ENCODE measurements at regions not wholly inside any gene's neighbourhood (a gene's known extent, or its start where the extent isn't known, plus 50 kb on each side); places are given as distances from the start of the nearest gene placed in this dataset.
"Not testable (repeated sequence)": the region's sequence is repeated elsewhere in the genome, so short reads cannot be mapped to it uniquely, and the experiment has no call there.

DNA sequence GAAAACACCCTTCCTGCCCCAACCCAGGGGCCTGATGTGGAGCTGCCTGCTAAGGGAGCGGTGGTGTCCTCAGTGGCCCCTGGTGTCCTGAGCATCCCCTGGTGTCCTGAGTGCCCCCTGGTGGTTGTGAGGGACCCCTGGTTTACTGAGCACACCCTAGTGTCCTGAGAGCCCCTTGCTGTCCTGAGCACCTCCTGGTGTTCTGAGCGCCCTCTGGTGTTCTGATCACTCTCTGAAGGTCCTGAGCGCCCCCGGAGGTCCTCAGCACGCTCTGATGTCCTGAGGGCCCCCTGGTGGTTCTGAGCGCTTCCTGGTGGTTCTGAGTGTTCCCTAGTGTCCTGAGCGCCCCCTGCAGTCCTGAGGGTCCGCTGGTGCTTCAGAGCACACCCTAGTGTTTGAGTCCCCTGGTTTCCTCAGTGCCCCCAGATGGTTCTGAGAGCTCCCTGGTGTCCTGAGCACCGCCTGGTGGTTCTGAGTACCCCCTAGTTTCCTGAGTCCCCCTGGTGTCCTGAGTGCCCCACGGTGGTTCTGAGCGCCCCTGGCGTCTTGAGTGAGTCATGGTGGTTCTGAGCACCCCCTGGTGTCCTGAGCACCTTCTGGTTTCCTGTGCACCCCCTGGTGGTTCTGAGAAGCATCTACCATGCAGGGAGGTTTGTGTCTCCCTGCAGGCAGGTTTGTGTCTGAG lies 1004.2 kb downstream of the TMEM121 start:
- no peak for DNase-seq

DNA sequence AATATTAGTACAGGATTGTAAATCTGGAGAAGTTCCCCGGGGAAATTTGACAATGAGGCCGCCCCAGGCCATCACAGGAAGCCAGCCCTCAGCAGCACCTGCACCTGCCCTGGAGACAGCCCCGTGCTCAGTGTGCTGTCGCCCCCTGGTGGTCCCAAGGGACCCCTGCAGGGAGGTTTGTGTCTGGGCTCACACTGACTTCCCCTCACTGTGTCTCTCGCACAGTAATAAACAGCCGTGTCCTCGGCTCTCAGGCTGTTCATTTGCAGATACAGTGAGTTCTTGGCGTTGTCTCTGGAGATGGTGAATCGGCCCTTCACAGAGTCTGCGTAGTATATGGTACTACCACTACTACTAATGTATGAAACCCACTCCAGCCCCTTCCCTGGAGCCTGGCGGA lies 1011.2 kb downstream of the TMEM121 start:
- DNase-seq = not testable (repeated sequence)

DNA sequence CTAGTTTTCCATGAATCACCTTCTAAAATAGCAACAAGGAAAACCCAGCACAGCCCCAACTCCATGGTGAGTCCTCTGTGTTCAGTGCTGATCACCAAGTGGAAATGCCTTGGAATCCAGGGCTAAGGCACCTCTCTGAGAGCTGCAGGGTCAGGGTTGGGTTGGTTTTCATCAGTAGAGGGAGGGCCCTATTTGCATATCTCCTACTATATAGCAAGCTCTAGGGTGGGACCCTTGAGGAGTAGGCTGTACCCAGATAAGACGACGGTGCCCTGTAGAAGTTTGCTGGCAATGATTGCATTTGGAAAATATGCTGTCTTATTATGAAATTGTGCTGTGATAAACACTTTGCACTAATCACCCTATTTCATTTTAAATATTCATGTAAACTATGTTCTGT lies 1011.8 kb downstream of the TMEM121 start:
- no peak for DNase-seq

GRCh38 chr14:106547735-106548434 lies 1021.5 kb downstream of the TMEM121 start:
- no peak for DNase-seq

- DNase-seq = no peak
Measured at GRCh38 chr14:106549064-106549463, 1022.7 kb downstream of the TMEM121 start.

DNA sequence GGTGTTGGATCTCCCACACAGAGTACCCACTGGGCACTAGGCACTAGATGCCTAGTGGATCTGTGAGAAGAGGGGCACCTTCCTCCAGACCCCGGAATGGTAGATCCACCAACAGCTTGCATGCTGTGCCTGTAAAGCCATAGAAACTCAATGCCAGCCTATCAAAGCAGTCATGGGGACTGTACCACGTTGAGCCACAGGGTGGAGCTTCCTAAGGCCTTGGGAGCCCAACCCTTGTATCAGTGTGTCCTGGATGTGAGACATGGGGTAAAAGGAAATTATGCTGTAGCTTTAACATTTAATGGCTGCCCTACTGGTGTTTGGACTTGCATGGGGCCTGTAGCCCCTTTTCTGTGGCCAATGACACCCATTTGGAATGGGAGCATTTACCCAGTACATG lies 1024.9 kb downstream of the TMEM121 start:
- DNase-seq = no peak

DNA sequence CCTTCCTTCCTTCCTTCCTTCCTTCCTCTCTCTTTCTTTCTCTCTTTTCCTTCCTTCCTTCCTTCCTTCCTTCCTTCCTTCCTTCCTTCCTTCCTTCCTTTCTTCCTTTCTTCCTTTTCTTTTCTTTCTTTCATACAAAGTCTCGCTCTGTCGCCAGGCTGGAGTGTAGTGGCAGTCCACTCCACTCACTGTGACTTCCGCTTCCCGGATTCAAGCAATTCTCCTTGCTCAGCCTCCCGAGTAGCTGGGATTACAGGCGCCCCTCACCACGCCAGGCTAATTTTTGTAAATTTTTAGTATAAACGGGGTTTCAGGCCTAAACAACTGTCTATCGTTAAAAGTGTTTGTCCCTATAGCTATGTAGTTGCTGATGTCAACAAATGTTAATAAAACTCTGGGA lies 1029.8 kb downstream of the TMEM121 start:
- DNase-seq = not testable (repeated sequence)

DNA sequence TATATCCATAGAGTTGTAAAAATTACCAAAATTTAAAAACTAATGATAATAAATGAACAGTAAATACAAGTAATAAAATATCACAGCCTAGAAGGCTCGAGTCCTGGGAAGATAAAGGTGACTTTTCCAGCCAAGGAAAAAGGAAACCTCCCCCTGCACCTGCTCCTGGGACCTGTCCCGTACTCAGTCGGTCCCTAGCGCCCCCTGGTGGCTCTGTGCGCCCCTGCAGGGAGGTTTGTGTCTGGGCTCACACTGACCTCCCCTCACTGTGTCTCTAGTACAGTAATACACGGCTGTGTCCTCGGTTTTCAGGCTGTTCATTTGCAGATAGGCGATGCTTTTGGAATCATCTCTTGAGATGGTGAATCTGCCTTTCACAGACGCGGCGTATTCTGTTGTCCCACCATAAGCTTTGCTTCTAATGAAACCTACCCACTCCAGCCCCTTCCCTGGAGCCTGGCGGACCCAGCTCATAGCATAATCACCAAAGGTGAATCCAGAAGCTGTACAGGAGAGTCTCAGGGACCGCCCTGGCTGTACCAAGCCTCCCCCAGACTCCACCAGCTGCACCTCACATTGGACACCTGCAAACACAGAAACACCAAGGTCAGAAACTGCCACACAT lies 1030.4 kb downstream of the TMEM121 start:
- DNase-seq = no peak

- DNase-seq = no peak
Measured at GRCh38 chr14:106562451-106562850, 1036.1 kb downstream of the TMEM121 start.

DNA sequence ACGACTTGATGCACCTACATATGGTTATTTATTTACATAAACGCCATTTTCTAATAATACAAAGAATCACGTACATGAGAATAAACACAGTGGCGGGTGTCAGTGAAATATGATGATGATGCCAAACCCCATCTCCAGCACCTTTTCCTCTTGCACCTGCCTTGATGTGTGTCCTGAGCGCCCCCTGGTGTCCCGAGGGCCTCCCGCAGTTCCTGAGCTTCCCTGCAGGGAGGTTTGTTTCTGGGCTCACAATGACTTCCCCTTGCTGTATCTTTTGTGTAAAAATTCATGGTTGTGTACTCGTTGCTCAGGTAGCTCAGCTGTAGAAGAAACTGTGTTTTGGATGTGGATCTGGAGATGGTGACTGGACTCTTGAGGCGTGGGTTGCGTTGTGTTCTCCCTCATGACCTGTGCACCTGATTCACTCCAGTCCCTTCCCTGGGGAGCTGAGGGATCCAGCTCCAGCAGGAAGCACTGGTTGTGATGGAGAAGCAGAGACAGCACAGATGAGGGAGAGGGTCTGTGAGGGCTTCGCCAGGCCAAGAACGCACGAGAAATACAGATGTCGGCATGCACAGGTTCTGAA lies 1037.8 kb downstream of the TMEM121 start:
- no peak for DNase-seq

DNA sequence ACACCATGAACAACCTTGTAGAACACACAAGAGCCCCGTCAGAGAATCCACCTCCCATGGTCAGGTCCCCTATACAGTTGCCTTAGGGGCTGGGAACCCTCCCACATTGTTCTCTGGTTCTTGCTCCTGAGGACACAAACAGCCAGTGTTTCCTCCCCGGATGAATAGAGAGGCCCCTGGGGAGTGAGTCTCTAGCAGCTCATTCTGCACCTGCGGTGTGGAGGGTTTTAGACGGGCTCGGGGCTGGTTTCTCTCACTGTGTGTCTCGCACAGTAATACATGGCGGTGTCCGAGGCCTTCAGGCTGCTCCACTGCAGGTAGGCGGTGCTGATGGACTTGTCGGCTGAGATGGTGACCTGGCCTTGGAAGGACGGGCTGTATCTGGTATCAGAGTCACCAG lies 1052.1 kb downstream of the TMEM121 start:
- DNase-seq = no peak

DNA sequence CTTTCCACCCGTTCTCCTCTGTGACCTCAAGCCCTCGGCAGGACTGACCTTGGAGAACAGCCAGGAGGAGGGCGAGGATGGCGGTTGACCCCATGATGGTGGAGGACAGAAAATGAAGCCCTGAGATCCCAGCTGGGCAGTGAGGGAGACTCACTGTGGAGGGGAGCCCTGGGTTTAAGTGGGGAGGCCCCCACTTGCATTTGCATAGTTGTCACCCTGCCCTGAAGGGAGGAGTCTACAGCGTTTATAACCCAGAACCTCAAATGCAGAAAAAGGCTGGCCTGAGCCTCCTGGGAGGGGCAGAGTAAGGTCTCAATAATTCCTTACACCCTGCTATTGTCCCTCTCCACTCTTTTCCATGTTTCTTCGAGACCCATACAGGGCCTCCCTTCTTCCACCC lies 1052.7 kb downstream of the TMEM121 start:
- no peak for DNase-seq

DNA sequence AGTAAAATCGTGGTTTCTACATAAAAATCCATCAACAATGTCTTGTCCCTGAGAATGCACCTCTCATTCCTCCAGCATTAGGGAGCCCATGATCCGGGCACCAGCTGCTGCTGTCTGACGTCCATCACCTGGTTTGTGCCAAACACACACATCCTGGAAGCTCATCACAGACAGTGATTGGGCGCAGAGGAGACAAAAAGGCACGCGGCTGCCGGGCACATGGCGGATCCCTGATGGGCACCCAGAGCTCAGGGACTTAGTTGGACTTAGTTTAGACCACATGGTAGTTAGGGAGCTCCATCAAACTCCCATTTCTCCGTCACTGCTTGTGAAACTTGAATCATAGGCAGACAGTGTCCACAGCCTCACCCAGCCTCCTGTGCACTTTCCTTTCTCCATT lies 1059.3 kb downstream of the TMEM121 start:
- DNase-seq = no peak

GRCh38 chr14:106586098-106586704 lies 1059.8 kb downstream of the TMEM121 start:
- DNase-seq = no peak

DNA sequence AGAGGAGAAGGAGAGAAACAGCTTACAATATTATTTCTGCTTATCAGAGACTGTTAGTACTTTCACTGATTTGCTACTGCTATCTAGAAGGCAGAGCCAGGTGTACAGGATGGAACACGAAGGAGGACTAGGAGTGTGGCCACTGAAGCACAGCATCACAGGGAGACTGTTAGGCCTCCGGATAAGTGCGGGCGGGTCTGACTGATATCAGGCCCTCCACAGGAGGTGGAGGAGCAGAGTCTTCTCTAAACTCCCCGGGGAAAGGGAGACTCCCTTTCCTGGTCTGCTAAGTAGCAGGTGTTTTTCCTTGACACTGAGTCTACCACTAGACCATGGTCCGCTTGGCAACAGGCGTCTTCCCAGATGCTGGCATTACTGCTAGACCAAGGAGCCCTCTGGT lies 1065.2 kb downstream of the TMEM121 start:
- not testable (repeated sequence) for DNase-seq

DNA sequence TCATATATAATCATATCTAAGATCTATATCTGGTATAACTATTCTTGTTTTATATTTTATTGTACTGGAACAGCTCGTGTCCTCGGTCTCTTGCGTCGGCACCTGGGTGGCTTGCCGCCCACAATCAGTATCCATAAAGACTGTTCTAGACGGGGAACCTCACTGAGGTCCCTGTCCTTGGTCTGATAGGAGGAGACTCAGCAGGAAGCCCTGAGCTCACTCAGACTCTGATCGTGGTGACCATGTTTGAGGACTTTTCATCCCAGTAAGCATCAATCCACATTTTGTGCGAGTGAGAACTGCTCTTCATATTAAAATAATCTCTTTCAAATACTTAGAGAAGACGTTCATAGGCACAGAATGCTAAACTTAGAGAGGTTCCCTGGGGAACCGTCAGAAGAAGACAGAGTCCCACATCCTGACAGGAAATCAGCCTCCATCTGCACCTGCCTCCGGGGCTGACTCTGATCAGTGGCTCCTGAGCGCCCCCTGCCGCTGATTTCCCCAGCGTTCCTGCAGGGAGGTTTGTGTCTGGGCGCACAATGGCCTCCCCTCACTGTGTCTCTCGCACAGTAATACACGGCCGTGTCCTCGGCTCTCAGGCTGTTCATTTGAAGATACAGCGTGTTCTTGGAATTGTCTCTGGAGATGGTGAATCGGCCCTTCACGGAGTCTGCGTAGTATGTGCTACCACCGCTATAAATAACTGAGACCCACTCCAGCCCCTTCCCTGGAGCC lies 1065.9 kb downstream of the TMEM121 start:
- DNase-seq = not testable (repeated sequence)

DNA sequence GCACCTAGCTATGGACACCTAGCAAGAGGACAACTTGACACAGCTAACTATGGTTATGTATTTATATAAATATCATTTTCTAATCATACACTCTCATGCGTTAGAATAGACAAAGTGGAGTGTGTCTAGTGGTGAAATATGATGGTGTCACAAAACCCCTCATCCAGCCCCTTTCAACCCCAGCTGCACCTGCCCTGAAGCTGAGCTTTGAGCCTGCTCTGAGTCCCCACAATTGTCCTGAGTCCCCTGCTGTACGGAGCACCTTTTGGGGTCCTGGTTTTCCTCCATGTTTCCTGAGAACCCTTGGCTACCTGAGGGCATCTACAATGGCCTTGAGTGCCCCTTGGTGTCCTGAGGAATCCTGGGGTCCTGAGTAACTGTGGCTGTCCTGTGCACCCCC lies 1072.8 kb downstream of the TMEM121 start:
- no peak for DNase-seq

- no peak for DNase-seq
Measured at GRCh38 chr14:106605548-106606448, 1079.4 kb downstream of the TMEM121 start.

DNA sequence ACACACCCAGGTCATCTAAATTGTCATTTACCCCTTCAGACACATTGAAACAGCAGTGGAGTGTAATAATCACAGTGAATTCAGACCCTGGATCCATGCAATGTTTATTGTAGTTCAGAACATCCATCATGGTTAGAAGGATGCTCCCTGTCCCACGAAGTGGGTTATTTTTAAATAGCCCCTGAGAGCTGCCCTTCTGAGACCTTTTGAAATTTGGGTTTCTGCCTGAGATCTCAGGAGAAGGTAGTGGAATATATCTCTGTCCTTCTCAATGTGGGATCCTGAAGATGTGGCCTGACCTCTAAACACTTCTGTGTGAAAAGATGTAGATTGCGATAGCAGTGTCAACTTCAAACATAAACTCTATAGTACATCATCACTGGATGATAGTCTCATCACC lies 1080.6 kb downstream of the TMEM121 start:
- no peak for DNase-seq

- DNase-seq = no peak
Measured at GRCh38 chr14:106610691-106611090, 1084.3 kb downstream of the TMEM121 start.

- DNase-seq = no peak
Measured at GRCh38 chr14:106613256-106613655, 1086.9 kb downstream of the TMEM121 start.
